ENCODE measurements at regions not wholly inside any gene's neighbourhood (a gene's known extent, or its start where the extent isn't known, plus 50 kb on each side); places are given as distances from the start of the nearest gene placed in this dataset.

DNA sequence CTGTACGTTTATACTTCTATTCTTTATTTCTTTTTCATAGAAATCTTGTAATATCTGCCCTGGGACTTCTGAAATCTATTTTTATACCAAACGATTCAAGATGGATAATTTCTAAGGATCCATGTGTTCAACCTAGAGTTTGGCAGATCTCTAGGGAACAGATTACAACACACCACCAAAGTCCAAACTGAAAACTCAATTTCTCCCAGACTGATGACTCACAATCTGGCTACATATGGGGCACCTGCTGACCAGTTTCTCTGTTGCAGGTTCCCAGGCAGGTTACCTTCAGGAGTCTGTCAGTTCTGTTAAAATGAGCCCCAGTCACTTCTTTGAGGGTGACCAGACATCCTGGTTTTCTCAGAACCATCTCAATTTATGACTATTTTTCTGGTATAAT, 439.4 kb downstream of the GPATCH2 start:
- TF ChIP-seq POLR2A (IDR thresholded peaks at IDR 0.05; ENCODE audit: low read length) (no peak), GATA1 (IDR thresholded peaks at IDR 0.05; ENCODE audit: low read depth, low read length) (no peak)
